NCI-H2227 treated with DMSO at 0.1 percent for 48 hours (cell line): ENCODE measurements at regions not wholly inside any gene's neighbourhood (a gene's known extent, or its start where the extent isn't known, plus 50 kb on each side); places are given as distances from the start of the nearest gene placed in this dataset.

ENCODE experiments used
- DNase-seq: peaks from one replicate; lab custom pipeline; 2025; lab: John Stamatoyannopoulos, UW

- DNase-seq = no peak
Observed at GRCh38 chr5:135723491-135723890, 111.0 kb upstream of the SLC25A48 start.

DNA sequence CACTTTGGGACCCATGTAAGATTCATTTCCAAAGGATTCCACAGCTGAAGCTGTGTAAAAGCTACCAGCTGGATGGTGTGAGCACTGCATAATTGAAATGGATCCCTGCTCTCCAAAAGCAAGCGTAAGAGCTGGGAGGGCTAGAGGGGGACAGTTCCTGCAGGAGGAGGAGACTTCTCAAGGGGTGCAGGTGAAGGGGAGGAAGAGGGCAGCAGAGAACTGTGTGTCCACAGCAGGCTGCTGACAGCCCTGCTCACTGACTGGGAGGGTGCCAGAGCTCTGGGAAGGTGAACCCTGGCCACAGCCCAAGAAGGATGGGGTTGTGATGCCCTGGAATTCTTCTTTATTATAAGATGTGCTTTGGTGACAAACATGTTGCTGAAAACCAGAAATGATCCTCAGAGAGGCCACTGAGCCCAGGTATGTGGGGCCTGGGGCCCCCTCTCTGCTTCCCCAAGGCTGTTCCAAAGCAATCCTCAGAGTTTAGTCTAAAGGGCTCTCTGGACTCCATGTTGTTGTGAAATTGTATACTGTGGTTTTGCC lies 112.8 kb upstream of the SLC25A48 start:
- no peak for DNase-seq

GRCh38 chr5:135720191-135720590 lies 114.3 kb upstream of the SLC25A48 start:
- DNase-seq = no peak

- no peak for DNase-seq
Observed at GRCh38 chr5:135719428-135720063, 114.9 kb upstream of the SLC25A48 start.

DNA sequence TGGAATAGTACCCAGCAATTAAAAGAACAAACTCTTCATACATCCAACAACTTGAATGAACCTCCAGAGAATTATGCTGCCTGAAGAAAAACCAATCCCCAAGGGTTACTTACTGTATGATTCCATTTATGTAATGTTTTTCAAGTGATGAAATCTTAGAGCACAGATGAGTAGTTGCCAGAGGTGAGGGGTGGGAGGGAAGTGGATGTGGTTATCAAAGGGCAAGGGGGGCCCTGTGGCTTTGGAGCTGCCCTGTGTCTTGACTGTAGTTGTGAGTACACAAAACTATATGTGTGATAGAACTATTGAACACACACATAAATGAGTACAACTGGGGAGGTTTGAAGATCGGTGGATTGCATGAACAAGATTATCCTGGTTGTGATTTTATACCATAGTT lies 115.8 kb upstream of the SLC25A48 start:
- no peak for DNase-seq

DNA sequence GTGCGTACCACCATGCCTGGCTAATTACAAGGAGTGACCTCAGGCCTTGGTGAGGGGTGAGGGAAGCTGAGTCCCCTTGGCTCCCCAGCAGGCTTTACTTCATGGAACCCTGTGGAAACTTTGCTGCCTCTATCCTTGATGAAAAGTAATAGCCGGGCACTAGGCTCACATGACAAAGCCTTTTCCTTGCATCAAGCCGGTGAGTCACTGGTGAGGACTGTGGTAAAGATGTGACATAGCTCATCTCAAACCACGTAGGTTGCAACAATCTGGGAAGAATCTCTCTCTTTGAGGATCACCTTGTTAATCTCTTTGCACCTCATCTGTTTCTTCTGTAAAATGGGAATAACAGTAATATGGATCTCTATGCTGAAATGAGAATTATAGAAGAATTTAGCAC lies 116.3 kb upstream of the SLC25A48 start:
- no peak for DNase-seq

- DNase-seq = no peak
Observed at GRCh38 chr5:135715267-135716055, 119.0 kb upstream of the SLC25A48 start.

- DNase-seq = no peak
Observed at GRCh38 chr5:135714126-135714894, 120.2 kb upstream of the SLC25A48 start.

- DNase-seq = no peak
Observed at GRCh38 chr5:135713161-135713915, 121.1 kb upstream of the SLC25A48 start.

- peak; percentile 67 for DNase-seq
Observed at GRCh38 chr5:135711911-135712310, 122.6 kb upstream of the SLC25A48 start.

DNA sequence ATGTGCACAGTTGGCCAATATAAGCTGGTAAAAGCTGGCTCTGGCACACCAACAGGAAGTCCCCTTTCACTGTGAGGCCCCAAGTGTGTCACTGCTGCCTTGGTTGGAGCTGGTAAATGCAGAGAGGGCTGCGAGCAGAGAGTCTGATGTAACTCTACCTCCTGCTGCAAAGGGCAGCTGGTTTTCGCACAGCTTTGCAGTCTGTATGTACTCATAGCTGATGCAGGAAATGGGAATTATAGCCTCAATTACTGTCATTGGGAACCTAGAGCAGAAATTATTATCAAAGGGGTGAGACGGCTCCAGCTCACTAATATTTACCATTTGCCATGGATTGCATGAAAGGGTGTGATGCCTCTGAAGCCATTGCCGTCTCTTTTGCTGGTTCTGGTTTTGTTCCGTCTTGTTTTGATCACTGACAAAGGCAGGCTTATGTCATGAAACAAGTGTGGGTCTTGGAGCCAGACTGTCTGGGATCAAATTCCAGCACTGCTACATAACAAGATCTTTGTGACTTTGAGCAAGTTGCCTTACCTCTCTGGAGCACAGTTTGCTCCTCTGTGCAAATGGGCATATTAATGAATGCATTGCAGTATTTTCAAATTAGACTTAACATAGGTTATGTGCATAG lies 124.3 kb upstream of the SLC25A48 start:
- DNase-seq = peak; percentile 34

DNA sequence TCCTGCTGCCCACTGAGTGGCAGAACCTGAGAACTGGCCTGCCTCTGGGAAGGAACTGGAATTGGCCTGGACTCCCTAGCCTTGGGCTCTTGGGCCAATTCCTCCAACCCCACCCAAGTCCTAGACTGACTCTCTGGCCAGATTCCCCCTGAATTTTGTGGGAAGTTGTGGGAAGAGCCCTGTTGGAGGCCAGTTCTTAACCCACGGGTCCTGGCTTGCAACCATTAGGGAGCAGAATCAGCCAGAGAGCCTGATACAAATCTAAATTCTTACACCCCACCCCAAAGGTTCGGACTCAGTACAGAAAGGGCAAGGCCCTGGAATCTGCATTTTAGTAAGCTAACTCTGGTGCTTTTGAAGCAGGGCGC lies 125.3 kb upstream of the SLC25A48 start:
- no peak for DNase-seq

GRCh38 chr5:135708481-135709207 lies 125.8 kb upstream of the SLC25A48 start:
- no peak for DNase-seq

GRCh38 chr5:135707302-135707701 lies 127.2 kb upstream of the SLC25A48 start:
- no peak for DNase-seq

DNA sequence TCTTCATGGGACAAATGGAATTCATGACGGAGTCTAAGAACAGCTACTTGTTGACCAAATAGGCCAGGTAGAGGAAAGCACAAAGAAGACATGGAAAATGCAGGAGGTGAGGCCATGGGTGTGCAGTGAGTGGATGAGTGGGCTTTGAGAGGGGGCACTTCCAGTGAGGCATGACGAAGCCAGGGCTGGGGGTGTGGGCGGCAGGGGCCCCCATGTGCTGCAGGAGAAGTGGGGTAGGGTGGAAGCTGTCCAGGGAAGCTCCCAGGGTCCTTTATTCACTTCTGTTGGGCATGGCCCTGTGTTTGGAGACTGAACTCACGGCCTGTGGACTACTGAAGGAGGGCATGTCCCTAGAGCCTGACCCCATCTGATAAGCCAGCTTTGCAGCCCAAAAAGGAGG lies 127.6 kb upstream of the SLC25A48 start:
- no peak for DNase-seq

GRCh38 chr5:135706474-135706873 lies 127.7 kb upstream of the CXCL14 start:
- no peak for DNase-seq

GRCh38 chr5:135705941-135706466 lies 127.2 kb upstream of the CXCL14 start:
- no peak for DNase-seq

GRCh38 chr5:135705141-135705631 lies 126.4 kb upstream of the CXCL14 start:
- no peak for DNase-seq

DNA sequence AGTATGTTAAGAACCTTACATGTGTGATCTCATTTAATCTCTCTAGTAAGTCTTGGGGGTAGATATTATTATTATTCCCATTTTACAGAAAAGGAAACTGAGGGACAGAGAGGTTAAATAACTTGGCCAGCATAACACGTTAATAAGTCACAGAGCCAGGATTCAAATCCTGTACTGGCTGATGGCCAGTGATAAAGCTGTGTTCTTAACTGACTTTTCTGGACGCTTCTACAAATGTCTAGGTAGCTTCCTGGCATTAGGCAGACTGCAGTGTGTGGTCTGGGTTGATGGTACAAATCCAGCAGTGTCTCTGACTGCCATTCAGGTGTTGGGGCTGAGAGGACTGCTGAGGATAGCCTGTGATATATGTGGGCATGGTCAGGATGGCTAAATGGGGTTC lies 125.8 kb upstream of the CXCL14 start:
- DNase-seq = no peak

DNA sequence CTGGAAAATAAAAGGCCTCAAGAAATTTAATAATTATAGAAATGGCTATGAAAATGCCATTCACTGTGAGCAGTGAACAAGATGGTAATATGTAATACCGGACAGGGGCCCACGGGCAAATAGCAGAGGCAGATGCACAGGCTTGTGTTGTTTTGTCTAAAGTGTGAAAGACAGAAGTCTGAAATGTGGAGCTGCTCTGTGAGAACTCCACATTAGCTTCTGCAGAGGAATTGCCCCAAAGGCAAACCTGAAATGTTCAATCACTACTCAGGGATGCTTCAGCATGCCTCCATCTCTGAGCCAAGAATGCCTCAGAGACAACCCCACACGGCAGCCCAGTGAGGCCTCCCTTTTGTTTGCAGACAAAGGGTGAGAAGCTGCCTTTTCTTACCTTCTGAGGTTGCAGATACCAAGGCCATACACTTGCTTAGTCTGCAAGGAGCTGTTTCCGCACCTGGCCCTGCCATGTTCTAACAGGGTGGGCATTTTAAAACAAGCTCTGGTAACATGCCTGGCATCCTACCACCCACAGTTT lies 124.3 kb upstream of the CXCL14 start:
- no peak for DNase-seq
